22Rv1 (cell line): ENCODE measurements at regions not wholly inside any gene's neighbourhood (a gene's known extent, or its start where the extent isn't known, plus 50 kb on each side); places are given as distances from the start of the nearest gene placed in this dataset.

Source experiments
- CTCF ChIP-seq: fragments of 450-650 bp; IDR thresholded peaks from 2 replicates; pipeline ENCODE4 v1.5.1; 2017; ENCODE audit warnings: mild to moderate bottlenecking
- ZFX ChIP-seq: fragments of 450-650 bp; IDR thresholded peaks from 2 replicates; pipeline ENCODE4 v1.6.1; 2017; ENCODE audit warnings: antibody characterized with exemption, borderline replicate concordance

DNA sequence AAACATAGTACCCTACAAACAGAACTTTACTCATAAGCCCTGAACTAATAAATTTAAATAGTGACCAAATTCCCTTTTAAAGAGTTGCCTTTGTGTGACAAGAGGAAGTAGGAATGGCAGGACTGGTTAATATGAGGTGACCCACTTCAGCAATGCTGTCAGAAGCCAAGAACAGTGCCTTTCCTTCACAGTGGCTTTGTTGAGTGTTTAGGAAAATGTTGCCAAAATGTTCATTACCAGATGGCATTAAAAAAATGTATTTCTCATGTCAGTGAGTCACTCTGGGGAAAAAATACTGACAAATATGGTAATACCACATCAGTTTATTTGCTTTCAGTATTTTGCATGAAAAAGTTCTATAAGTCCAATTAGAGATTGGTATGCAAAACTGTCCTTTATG is 103.3 kb downstream of the DIRAS2 start:
- TF ChIP-seq CTCF (no peak), ZFX (no peak)
